HG03469 (cell line): ENCODE measurements at regions not wholly inside any gene's neighbourhood (a gene's known extent, or its start where the extent isn't known, plus 50 kb on each side); places are given as distances from the start of the nearest gene placed in this dataset.
A peak's percentile ranks its signal among the peaks of the same experiment; 100 is the strongest.

Experiments
- ATAC-seq: cut with Tn5 transposase; IDR thresholded peaks from one replicate; pipeline ENCODE4 v1.9.1; 2021; ENCODE audit warnings: mild to moderate bottlenecking, moderate library complexity, moderate number of reproducible peaks; ENCODE audit not compliant: unreplicated experiment

DNA sequence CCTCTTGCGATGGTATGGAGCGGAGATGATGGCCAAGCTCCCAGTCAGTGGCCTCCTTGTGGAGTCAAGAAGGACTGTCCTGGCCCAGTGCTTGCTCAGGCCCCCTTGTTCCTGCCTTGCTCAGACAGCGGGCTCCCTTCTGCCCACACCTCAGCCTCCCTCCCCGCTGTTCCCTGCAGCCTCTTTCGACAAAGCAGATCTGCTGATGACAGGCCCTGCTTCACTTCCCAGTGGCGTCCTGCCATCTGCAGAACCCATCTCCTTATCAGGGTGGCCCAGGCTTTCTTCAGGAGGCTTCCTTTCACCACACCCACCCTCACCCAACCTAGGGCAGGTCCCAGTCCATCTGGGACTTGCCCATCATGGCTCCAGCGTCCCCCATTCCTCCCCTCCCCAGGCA is 80.0 kb downstream of the CLDN34 start:
- ATAC-seq = no peak

DNA sequence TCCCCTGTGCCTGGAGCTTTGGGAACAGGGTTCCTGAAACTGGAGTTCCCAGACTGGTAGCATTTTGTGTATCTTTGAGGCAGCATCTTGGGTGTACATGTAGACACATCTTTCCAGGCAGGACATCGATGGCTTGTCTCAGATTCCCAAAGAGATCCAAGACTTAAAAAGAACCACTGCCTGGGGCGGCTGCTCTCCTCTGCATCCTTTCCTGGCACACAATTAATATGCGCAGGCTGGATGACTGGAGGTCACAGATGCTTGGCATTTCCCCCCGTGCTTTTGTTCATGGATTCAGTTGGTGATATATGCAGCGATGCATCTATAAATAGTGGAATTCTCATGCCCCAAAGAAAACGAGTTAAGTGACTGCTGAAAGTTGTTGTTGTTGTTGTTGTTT is 80.5 kb downstream of the CLDN34 start:
- no peak for ATAC-seq

GRCh38 chrX:10048076-10048475 is 80.9 kb downstream of the CLDN34 start:
- no peak for ATAC-seq

DNA sequence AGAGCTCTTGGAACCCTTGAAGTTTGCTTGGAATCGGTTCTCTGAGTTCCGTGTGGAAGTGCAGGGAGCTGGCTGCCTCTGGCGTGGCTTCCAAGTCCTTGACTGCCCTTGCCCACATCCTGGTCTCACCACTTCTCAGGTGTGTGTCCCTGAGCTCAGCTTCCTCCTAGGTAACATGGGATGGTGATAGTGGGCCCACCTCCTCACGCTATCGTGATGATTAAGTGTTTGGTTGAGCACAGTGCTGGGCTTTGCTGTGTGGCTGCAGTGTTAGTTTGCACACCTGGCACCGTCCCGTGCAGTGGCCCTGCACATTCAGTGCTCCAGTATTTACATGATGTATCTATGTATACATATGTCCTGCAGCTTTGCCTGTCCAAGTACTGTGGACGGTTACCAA is 81.5 kb downstream of the CLDN34 start:
- no peak for ATAC-seq

GRCh38 chrX:10049236-10049635 is 82.1 kb downstream of the CLDN34 start:
- no peak for ATAC-seq

DNA sequence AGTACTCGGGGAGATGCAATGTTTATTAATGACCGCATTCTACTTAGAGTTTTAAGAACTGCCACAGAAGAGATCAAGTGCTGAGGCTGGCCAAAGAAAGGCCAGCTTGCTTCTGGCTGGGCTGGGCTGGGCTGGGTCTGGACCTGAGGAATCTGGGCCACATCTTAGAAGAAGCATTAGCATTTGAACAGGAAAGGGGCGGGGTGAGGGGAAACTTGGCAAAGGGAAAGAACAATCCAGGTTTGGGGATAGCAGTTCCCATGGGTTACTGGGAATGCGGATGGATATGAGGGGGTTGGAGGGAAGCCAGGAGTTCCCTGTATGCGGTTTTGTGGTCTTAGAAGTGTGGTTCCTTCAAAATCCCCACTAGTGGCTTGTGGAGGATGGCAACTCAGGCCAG is 83.3 kb downstream of the CLDN34 start:
- no peak for ATAC-seq

- ATAC-seq = no peak
Observed at GRCh38 chrX:10051866-10052480, 84.8 kb downstream of the CLDN34 start.

- no peak for ATAC-seq
Observed at GRCh38 chrX:10052906-10053625, 85.9 kb downstream of the CLDN34 start.

GRCh38 chrX:10054396-10054795 is 87.2 kb downstream of the CLDN34 start:
- ATAC-seq = no peak

- no peak for ATAC-seq
Observed at GRCh38 chrX:10055430-10055829, 88.3 kb downstream of the CLDN34 start.

GRCh38 chrX:10062352-10062751 is 94.4 kb upstream of the CLCN4 start:
- peak; percentile 75 for ATAC-seq

DNA sequence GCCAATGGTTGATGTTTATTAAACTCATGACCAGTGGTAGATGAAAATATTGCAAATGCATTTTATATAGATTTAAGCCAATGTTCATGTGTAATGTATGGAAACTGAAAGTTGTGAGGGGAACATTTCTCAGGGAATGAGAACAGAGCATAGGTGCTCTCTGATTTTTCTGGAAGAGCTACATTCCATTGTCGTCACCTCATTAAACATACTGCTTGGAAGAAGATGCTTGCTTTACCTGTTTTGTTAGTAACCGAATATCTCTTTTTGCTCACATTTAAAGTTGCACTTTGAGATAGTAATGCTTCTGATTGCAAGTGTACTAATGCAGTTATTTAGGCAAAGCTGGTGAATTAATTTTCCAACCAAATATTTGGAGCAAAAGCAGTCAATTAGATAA is 93.8 kb upstream of the CLCN4 start:
- no peak for ATAC-seq

GRCh38 chrX:10064736-10065135 is 92.0 kb upstream of the CLCN4 start:
- no peak for ATAC-seq

DNA sequence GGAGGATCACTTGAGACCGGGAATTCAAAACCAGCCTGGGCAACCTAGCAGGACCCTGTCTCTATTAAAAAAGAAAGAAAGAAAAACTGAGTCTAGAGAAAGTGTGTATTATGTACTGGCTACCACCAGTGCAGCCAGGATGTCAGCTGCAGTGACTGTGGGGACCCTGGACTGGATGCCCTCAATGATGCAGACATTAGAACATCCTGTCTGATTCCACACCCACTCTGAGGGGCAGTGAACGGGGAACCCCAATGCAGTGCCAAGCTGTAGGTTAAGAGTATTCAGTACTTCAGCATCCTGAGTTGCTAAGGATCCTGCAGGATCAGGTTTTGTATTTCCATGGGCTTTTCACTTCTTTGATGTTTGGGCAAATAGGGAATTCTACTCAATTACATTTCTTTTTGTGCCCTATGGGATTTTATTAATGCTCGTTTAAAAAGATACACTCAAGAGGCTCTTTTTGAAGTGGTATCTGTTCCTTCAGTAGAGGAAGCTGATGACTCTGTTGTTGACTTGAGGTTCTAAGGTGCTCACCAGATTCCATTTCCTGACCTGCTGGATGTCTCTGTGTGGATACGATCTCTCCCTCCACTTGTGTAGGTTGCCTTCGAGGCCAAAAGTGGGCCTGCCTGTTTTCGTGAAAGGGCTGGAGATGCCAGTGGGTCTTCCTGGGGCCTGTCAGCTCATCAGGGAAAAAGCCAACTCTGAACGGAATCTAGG is 85.9 kb upstream of the CLCN4 start:
- ATAC-seq = no peak

- ATAC-seq = no peak
Observed at GRCh38 chrX:10071451-10072144, 85.2 kb upstream of the CLCN4 start.

DNA sequence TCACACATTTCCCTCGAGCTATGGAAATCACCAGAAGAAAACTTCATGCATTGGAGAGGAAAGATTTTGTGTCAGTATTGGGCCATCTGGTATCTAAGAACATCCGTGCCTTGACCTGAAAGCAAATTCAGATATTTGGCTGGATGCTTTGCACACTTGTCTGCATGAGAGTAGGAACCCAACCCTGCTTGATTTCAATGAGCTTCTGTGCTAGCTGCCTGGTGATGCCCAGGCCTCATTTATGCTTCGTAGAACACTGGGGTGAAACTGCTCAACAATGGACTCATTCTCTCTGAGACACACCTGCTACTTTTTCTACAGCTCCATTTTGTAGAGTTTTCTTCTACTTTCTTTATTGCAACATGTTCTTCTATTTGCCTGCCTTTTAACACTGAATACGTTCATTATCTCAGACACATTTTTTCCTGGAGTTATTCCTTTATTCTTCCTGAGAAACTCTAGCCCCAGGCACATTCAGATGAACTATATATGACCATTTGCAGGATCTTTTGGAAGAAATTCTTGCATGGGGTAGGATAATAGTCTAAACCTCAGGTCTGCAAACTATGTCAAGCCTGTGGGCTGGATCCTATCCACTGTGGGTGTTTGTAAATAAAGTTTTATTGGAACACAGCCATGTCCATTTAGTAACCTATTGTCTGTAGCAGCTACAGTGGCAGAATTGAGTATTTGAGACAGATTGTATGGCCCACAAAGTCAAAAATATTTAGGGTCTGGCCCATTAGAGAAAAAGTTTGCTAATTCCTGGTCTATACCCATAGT is 83.8 kb upstream of the CLCN4 start:
- ATAC-seq = no peak

DNA sequence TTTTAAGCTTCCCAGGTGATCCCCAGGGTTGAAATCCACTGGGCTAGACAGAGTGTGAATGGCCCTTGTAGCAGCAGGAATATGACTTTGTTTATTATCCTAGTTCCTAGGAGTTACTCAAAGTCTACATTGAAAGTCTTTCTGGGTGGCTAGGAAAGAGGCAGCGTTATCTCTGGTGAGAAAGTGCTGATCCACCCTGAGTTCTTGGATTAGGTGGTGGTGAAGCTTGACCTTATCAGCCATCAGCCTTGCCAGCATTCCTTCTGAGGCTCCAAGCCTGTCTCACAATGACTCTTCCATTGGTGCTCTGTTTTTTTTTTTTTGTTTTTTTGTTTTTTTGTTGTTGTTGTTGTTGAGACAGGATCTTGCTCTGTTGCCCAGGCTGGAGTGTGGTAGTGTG is 83.1 kb upstream of the CLCN4 start:
- ATAC-seq = no peak

DNA sequence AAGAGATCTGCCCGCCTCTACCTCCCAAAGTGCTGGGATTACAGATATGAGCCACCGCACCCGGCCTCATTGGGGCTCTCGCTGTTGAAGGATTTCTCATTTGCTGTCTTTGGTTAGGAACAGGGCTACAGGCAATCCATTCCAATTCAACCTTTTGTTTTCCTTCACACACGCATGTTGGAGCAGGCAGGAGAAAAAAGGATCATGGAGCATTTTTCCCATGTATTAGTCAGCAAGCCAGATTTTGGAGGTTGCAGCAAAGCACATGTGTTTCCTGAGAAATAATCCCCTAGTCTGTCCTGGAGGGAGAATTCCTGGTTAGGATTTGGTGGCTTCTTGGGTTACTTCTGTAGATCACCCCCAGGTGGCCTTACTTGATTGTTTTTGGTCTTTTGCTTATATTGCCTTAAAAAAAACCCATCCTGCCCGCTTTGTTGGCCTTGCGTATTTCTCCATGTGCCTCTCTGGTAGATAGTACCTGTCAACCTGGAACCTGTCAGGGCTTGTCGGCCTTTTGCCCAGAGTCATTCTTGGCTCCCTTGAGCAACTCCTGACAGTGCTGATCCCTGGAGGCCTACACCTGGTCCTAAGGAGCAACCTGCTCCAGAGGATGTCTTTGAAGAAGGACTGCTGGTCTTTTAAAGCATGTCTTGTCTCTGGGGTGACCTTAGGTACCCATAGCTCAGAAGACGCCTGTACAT is 82.4 kb upstream of the CLCN4 start:
- ATAC-seq = no peak

DNA sequence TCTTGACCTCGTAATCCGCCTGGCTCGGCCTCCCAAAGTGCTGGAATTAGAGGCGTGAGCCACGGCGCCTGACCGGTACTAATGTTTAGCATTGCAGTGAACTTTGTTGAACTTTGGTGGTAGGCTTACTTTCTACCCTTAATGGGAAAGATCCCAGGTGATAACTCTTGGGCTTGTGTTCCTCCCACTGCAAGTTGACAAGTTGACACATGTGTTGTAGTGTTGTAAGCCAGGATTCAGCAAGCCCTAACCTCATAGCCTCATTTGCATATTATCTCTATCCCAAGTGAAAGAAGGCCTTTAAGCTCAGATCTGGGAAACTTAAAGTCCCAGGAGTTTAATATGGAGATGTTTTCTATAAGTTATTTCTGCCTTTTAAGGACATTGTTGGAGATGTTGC is 80.0 kb upstream of the CLCN4 start:
- no peak for ATAC-seq
